Peyer's patch (tissue), 4 donors: ENCODE measurements at regions not wholly inside any gene's neighbourhood (a gene's known extent, or its start where the extent isn't known, plus 50 kb on each side); places are given as distances from the start of the nearest gene placed in this dataset.
A peak's percentile ranks its signal among the peaks of the same experiment; 100 is the strongest.

Experiments used
- DNase-seq, 3 donors: peaks; one replicate each; pipeline ENCODE4 v3.0.0-alpha.2; 2017 to 2019
- H3K27ac ChIP-seq, 4 donors: fragments of 200-600 bp; sonication (generic); one replicate each; pipeline ENCODE4 v1.5.1; 2016 to 2019
- H3K27me3 ChIP-seq, 2 donors: fragments of 200-600 bp; sonication (generic); one replicate each; pipeline ENCODE4 v1.5.1; 2019
- H3K36me3 ChIP-seq, 3 donors: fragments of 200-600 bp; sonication (generic); one replicate each; pipeline ENCODE4 v1.5.1; 2016 to 2019
- H3K4me1 ChIP-seq, 4 donors: fragments of 200-600 bp; sonication (generic); one replicate each; pipeline ENCODE4 v1.5.1; 2016 to 2019
- H3K4me3 ChIP-seq, 4 donors: fragments of 200-600 bp; sonication (generic); 1 replicate in 3 of 4; 2 replicates in 1 of 4; pipeline ENCODE4 v1.5.1; 2016 to 2019; ENCODE audit warnings: mild to moderate bottlenecking in 1 of 4
- H3K9me3 ChIP-seq, 4 donors: fragments of 200-600 bp; sonication (generic); one replicate each; pipeline ENCODE4 v1.5.1; 2016 to 2019; ENCODE audit warnings: mild to moderate bottlenecking in 1 of 4
- POLR2A ChIP-seq, 2 donors: fragments of 450-650 bp; IDR thresholded peaks; one replicate each; pipeline ENCODE4 v1.5.1; 2017; ENCODE audit warnings: antibody characterized with exemption in 2 of 2, mild to moderate bottlenecking in 2 of 2, moderate library complexity in 2 of 2
- TF ChIP-seq, protein P1 (sequence below), 6 experiments: fragments of 450-650 bp in 4 of 6; fragments of 200-600 bp in 2 of 6; sonication (generic) in 1 of 6; IDR thresholded peaks; one replicate each; pipeline ENCODE4 v1.5.1; 2017 to 2019; ENCODE audit warnings: antibody characterized with exemption in 6 of 6, mild to moderate bottlenecking in 3 of 6, moderate library complexity in 1 of 6

DNA sequence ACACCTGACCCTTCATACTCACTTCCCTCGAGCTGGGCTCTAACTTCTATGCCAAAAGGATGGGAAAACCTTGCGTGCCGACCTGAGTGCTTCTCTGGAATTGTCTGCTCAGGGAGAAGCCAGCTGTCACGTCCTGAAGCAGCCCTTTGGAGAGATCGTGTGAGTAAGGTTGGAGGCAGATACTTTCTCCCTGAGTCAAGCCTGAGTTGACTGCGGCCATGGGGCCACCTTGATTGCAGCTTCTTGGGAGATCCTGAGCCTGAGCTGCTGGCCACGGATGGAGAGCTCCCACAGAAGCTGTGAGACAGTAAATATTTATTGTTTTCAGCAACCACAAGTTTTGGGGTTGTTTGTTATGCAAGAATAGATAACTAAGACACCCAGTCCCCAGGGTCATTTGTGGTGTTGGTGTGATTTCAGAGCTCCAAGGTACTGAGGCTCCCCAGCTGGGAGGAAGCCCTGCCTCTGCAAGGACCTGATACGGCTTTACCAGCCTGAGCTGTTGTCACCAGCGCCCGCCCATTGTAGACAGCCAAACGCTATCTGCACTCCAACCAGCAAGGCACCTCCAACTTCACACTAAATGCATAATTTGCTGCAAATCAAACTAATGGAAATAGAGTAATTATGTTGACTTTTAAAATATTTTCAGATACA lies 531.6 kb downstream of the PTPRU start:
- Histone ChIP-seq H3K36me3 (no peaks in the 10 kb centered on the region), H3K27ac (no peak overlapping the region), H3K4me1 (no peaks in the 10 kb centered on the region), H3K4me3 (no peak overlapping the region), H3K9me3 (peaks cover 0 to 3% (median 0%) of the 10 kb centered on the region in 4 donors), H3K27me3 (no peaks in the 10 kb centered on the region)
- TF ChIP-seq POLR2A (IDR thresholded peaks at IDR 0.05), result no peak
- TF ChIP-seq, protein P1, sequence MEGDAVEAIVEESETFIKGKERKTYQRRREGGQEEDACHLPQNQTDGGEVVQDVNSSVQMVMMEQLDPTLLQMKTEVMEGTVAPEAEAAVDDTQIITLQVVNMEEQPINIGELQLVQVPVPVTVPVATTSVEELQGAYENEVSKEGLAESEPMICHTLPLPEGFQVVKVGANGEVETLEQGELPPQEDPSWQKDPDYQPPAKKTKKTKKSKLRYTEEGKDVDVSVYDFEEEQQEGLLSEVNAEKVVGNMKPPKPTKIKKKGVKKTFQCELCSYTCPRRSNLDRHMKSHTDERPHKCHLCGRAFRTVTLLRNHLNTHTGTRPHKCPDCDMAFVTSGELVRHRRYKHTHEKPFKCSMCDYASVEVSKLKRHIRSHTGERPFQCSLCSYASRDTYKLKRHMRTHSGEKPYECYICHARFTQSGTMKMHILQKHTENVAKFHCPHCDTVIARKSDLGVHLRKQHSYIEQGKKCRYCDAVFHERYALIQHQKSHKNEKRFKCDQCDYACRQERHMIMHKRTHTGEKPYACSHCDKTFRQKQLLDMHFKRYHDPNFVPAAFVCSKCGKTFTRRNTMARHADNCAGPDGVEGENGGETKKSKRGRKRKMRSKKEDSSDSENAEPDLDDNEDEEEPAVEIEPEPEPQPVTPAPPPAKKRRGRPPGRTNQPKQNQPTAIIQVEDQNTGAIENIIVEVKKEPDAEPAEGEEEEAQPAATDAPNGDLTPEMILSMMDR (IDR thresholded peaks at IDR 0.05), result no peak
- DNase-seq, result peak in 2 of 3 donors; percentile 7 to 29

DNA sequence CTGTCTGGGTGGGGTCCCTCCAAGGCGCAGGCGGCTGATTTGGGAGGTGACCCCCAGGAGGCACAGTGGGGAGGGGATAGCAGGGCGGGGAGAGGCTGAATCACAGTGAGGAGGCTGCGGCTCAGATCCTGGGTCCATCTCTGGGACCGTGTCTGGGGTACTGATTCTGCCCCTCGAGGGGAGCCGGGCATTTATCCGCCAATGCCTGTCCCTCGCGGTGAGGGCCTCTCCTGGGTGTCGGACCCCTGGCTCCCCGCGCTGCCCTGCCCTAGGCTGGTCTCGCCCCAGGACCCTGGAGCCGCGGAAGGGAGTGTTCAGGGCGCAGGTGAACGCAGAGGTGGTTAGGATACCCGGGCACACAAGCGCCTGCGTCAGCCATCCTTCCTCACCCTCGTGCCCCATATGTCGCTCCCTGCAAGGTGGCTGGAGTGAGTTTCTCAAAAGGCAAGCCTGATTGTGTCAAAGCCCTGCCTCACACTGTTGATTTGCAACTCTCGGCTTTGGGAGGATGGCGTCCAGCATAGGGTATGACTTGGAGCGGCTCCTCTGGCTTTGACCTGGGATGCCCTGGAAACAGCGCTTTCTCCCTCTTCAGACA lies 530.9 kb downstream of the PTPRU start:
- no peaks in the 10 kb centered on the region for H3K27me3 ChIP-seq
- DNase-seq, result peak in 1 of 3 donors; percentile 40
- TF ChIP-seq, protein P1 (IDR thresholded peaks at IDR 0.05), result no peak
- TF ChIP-seq POLR2A (IDR thresholded peaks at IDR 0.05), result no peak

DNA sequence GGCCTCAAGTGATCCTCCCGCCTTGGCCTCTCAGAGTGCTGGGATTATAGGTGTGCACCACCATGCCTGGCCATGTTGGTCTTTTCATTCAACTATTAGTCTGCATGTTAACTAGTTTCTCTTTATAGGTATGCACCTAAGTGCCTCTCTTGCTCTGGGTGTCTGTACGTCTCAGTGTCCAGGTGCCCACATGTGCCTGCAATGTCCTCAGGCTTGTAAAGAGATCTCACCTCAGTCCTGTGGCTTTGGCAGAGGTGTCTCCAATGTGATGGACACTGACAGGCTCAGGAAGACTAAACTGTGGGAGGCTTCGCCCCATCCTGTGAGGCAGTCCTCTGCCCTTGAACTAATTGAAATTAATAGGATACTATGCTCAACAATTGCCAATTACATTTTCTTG lies 526.3 kb downstream of the PTPRU start:
- H3K36me3 ChIP-seq, result no peaks in the 10 kb centered on the region
- H3K4me3 ChIP-seq, result no peak overlapping the region
- peaks cover 0 to 3% (median 0%) of the 10 kb centered on the region in 4 donors for H3K9me3 ChIP-seq
- no peaks in the 10 kb centered on the region for H3K4me1 ChIP-seq
- DNase-seq, result peak in 1 of 3 donors; percentile 3
- TF ChIP-seq, protein P1 (IDR thresholded peaks at IDR 0.05), result no peak
- TF ChIP-seq POLR2A (IDR thresholded peaks at IDR 0.05), result no peak
- no peak overlapping the region for H3K27ac ChIP-seq
- H3K27me3 ChIP-seq, result no peaks in the 10 kb centered on the region

More for the DNA sequence above, 530.9 kb downstream of the PTPRU start:
- H3K27ac ChIP-seq, result no peak overlapping the region
- no peaks in the 10 kb centered on the region for H3K36me3 ChIP-seq
- H3K4me1 ChIP-seq, result no peaks in the 10 kb centered on the region
- no peak overlapping the region for H3K4me3 ChIP-seq
- peaks cover 0 to 3% (median 0%) of the 10 kb centered on the region in 4 donors for H3K9me3 ChIP-seq

DNA sequence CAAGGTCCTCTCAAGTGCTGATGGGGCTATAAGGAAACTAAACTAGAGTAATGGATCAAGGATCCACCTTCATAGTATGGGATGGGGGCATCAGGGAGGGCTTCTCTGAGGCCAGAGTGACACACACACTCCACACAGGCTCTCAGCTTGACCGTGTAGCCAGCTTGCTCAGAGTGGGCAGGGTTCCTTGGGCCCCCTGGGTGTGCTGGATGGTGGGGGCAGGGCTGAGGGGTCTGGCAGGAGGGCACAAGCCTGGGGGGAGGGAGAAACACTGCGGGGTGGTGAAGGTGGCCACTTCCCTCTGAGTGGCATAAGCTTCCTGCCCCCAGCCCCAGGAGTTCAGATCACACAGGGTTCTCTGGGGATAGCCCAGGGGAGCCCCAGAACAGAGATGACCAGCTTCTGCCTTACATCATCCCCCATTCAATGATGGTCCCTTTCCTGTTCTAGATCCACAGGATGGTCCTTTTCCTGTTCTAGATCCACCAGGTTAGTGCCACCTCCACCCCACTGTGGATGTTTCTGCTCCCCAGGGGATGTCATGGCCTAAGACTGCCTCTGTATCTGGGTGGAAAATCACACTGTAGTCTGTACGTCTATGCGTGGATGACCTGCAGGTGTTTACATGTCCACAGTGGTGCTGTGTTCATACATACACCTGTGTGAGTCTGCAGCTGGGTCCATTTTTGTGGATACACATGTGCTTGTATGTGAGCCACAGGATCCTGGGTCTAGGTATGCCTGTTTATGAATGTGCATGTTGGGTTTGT lies 525.0 kb downstream of the PTPRU start:
- no peaks in the 10 kb centered on the region for H3K27me3 ChIP-seq
- TF ChIP-seq POLR2A (IDR thresholded peaks at IDR 0.05), result no peak
- TF ChIP-seq, protein P1 (IDR thresholded peaks at IDR 0.05), result no peak
- H3K27ac ChIP-seq, result no peak overlapping the region
- H3K4me1 ChIP-seq, result no peaks in the 10 kb centered on the region
- no peak overlapping the region for H3K4me3 ChIP-seq
- peaks cover 0 to 3% (median 0%) of the 10 kb centered on the region in 4 donors for H3K9me3 ChIP-seq
- H3K36me3 ChIP-seq, result no peaks in the 10 kb centered on the region
- DNase-seq, result peak in 1 of 3 donors; percentile 33

DNA sequence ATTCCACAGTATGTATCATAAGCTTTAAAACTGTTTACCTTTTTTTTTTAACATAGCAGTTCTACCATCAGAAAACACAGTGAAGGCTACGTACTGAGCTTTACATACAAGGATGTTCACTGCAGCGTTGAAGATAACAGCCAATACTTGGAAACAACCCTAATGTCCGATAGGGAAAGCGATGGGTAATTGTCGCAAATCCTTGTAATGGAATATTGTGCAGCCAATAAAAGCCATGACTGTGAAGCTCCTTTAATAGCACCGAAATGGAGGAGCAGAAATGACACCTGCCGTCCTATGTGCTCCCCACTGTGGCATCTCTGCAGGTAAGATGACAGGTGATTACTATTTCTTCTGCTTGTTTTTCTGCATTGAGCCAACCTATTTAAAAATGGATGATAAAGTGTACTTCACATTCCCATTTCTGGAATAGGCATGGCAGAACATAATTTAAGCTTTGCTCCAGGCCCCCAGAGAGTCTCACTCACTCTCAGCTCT lies 523.8 kb downstream of the PTPRU start:
- Histone ChIP-seq H3K27me3 (no peaks in the 10 kb centered on the region), H3K9me3 (peaks cover 0 to 3% (median 0%) of the 10 kb centered on the region in 4 donors), H3K36me3 (no peaks in the 10 kb centered on the region), H3K4me3 (no peak overlapping the region), H3K27ac (no peak overlapping the region), H3K4me1 (no peaks in the 10 kb centered on the region)
- DNase-seq, result peak in 1 of 3 donors; percentile 3
- no peak for TF ChIP-seq POLR2A (IDR thresholded peaks at IDR 0.05)
- TF ChIP-seq, protein P1 (IDR thresholded peaks at IDR 0.05), result no peak
